Testis (tissue), 2 donors: ENCODE measurements at regions not wholly inside any gene's neighbourhood (a gene's known extent, or its start where the extent isn't known, plus 50 kb on each side); places are given as distances from the start of the nearest gene placed in this dataset.
"Not testable (repeated sequence)": the region's sequence is repeated elsewhere in the genome, so short reads cannot be mapped to it uniquely, and the experiment has no call there.

ENCODE experiments used
- POLR2A ChIP-seq: fragments of 450-650 bp; IDR thresholded peaks from one replicate; pipeline ENCODE4 v1.6.1; 2017; ENCODE audit warnings: antibody characterized with exemption, mild to moderate bottlenecking, moderate library complexity
- TF ChIP-seq, protein P1 (sequence below), 3 experiments: fragments of 450-650 bp in 2 of 3; fragments of 200-600 bp in 1 of 3; sonication (generic) in 1 of 3; IDR thresholded peaks; one replicate each; pipeline ENCODE4 v1.5.1; 2016 to 2019; ENCODE audit warnings: antibody characterized with exemption in 3 of 3, mild to moderate bottlenecking in 2 of 3, moderate library complexity in 1 of 3

DNA sequence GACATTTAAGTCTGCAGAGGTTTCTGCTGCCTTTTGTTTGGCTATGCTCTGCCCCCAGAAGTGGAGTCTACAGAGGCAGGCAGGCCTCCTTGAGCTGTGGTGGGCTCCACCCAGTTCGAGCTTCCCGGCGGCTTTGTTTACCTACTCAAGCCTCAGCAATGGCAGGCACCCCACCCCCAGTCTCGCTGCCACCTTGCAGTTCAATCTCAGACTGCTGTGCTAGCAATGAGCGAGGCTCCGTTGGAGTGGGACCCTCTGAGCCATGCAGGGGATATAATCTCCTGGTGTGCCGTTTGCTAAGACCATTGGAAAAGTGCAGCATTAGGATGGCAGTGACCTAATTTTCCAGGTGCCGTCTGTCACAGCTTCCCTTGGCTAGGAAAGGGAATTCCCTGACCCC is 216.1 kb upstream of the DDI1 start:
- TF ChIP-seq, protein P1, sequence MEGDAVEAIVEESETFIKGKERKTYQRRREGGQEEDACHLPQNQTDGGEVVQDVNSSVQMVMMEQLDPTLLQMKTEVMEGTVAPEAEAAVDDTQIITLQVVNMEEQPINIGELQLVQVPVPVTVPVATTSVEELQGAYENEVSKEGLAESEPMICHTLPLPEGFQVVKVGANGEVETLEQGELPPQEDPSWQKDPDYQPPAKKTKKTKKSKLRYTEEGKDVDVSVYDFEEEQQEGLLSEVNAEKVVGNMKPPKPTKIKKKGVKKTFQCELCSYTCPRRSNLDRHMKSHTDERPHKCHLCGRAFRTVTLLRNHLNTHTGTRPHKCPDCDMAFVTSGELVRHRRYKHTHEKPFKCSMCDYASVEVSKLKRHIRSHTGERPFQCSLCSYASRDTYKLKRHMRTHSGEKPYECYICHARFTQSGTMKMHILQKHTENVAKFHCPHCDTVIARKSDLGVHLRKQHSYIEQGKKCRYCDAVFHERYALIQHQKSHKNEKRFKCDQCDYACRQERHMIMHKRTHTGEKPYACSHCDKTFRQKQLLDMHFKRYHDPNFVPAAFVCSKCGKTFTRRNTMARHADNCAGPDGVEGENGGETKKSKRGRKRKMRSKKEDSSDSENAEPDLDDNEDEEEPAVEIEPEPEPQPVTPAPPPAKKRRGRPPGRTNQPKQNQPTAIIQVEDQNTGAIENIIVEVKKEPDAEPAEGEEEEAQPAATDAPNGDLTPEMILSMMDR (IDR thresholded peaks at IDR 0.05), result not testable (repeated sequence)
- TF ChIP-seq POLR2A, result not testable (repeated sequence)
